Peyer's patch (tissue), 4 donors: ENCODE measurements at regions not wholly inside any gene's neighbourhood (a gene's known extent, or its start where the extent isn't known, plus 50 kb on each side); places are given as distances from the start of the nearest gene placed in this dataset.

ENCODE experiments used
- CTCF ChIP-seq, 6 experiments: fragments of 450-650 bp in 4 of 6; fragments of 200-600 bp in 2 of 6; sonication (generic) in 1 of 6; IDR thresholded peaks; one replicate each; pipeline ENCODE4 v1.5.1; 2017 to 2019; ENCODE audit warnings: antibody characterized with exemption in 6 of 6, mild to moderate bottlenecking in 3 of 6, moderate library complexity in 1 of 6
- POLR2A ChIP-seq, 2 donors: fragments of 450-650 bp; IDR thresholded peaks; one replicate each; pipeline ENCODE4 v1.5.1; 2017; ENCODE audit warnings: antibody characterized with exemption in 2 of 2, mild to moderate bottlenecking in 2 of 2, moderate library complexity in 2 of 2

- TF ChIP-seq CTCF (IDR thresholded peaks at IDR 0.05) (no peak), POLR2A (IDR thresholded peaks at IDR 0.05) (no peak)
These were observed 52.4 kb upstream of the ATF7IP2 start for GRCh38 chr16:10333321-10334032.
